Epithelial cell of esophagus (primary cell): ENCODE measurements at regions not wholly inside any gene's neighbourhood (a gene's known extent, or its start where the extent isn't known, plus 50 kb on each side); places are given as distances from the start of the nearest gene placed in this dataset.
"Not testable (repeated sequence)": the region's sequence is repeated elsewhere in the genome, so short reads cannot be mapped to it uniquely, and the experiment has no call there.

ENCODE experiments used
- DNase-seq: peaks from one replicate; pipeline ENCODE4 v3.0.0; 2010; ENCODE audit warnings: low read depth
- H3K4me3 ChIP-seq: 2 replicates; pipeline ENCODE4 v1.5.1; 2011; ENCODE audit warnings: mild to moderate bottlenecking, low read length, control low read depth
- CTCF ChIP-seq: IDR thresholded peaks from 2 replicates; pipeline ENCODE4 v1.5.1; 2011; ENCODE audit warnings: low read depth, mild to moderate bottlenecking, low read length, control low read depth, inconsistent platforms; ENCODE audit not compliant: insufficient read depth; ENCODE audit errors: missing control alignments

GRCh38 chr4:128427832-128428366 is 140.3 kb upstream of the PGRMC2 start:
- DNase-seq, result peak; percentile 90
- peak overlapping the region; percentile 26 for H3K4me3 ChIP-seq
- peak; percentile 63 for TF ChIP-seq CTCF

GRCh38 chr4:128424527-128425497 is 137.2 kb upstream of the PGRMC2 start:
- no peak for TF ChIP-seq CTCF
- peak; percentile 89 for DNase-seq
- no peak overlapping the region for H3K4me3 ChIP-seq

GRCh38 chr4:128422296-128422695 is 134.7 kb upstream of the PGRMC2 start:
- not testable (repeated sequence) for DNase-seq, H3K4me3 ChIP-seq

GRCh38 chr4:128416921-128417320 is 129.3 kb upstream of the PGRMC2 start:
- no peak overlapping the region for H3K4me3 ChIP-seq
- DNase-seq, result no peak
- TF ChIP-seq CTCF, result no peak

GRCh38 chr4:128410037-128410436 is 122.4 kb upstream of the PGRMC2 start:
- no peak for TF ChIP-seq CTCF

GRCh38 chr4:128403586-128403985 is 116.0 kb upstream of the PGRMC2 start:
- H3K4me3 ChIP-seq, result no peak overlapping the region
- no peak for TF ChIP-seq CTCF
- no peak for DNase-seq

More at GRCh38 chr4:128410037-128410436, 122.4 kb upstream of the PGRMC2 start:
- no peak overlapping the region for H3K4me3 ChIP-seq
- no peak for DNase-seq

GRCh38 chr4:128394778-128395177 is 107.2 kb upstream of the PGRMC2 start:
- no peak overlapping the region for H3K4me3 ChIP-seq
- DNase-seq, result no peak
- TF ChIP-seq CTCF, result no peak
